ENCODE measurements at regions not wholly inside any gene's neighbourhood (a gene's known extent, or its start where the extent isn't known, plus 50 kb on each side); places are given as distances from the start of the nearest gene placed in this dataset.

GRCh38 chr4:29704059-29704458, 1016.1 kb upstream of the PCDH7 start:
- H3K36me3 ChIP-seq (ENCODE audit: insufficient read depth): no peaks in the 10 kb centered on the region
- no peaks in the 10 kb centered on the region for H4K20me1 ChIP-seq (ENCODE audit: insufficient read depth)
- no peak overlapping the region for H2AFZ ChIP-seq (ENCODE audit: low read depth)
- no peaks in the 10 kb centered on the region for H3K79me2 ChIP-seq (ENCODE audit: insufficient read depth, low read depth)
- no peaks in the 10 kb centered on the region for H3K27me3 ChIP-seq (ENCODE audit: insufficient read depth, low read depth)
- no peak overlapping the region for H3K27ac ChIP-seq
- no peak overlapping the region for H3K4me2 ChIP-seq
- no peaks in the 10 kb centered on the region for H3K4me1 ChIP-seq (ENCODE audit: low read depth, poor library complexity, severe bottlenecking)
- H3K9ac ChIP-seq: no peak overlapping the region
- H3K4me3 ChIP-seq (IDR thresholded peaks at IDR 0.05; ENCODE audit: insufficient read depth, low read depth, low read length): no peak overlapping the region
- TF ChIP-seq CTCF (conservative IDR thresholded peaks at IDR 0.05; ENCODE audit: low read depth, low read length): no peak

- Histone ChIP-seq H3K4me1 (ENCODE audit: low read depth, poor library complexity, severe bottlenecking) (no peaks in the 10 kb centered on the region), H3K9ac (no peak overlapping the region), H2AFZ (ENCODE audit: low read depth) (no peak overlapping the region), H3K36me3 (ENCODE audit: insufficient read depth) (no peaks in the 10 kb centered on the region), H4K20me1 (ENCODE audit: insufficient read depth) (no peaks in the 10 kb centered on the region), H3K4me2 (no peak overlapping the region), H3K27me3 (ENCODE audit: insufficient read depth, low read depth) (no peaks in the 10 kb centered on the region), H3K4me3 (IDR thresholded peaks at IDR 0.05; ENCODE audit: insufficient read depth, low read depth, low read length) (no peak overlapping the region), H3K79me2 (ENCODE audit: insufficient read depth, low read depth) (no peaks in the 10 kb centered on the region), H3K27ac (no peak overlapping the region)
- no peak for TF ChIP-seq CTCF (conservative IDR thresholded peaks at IDR 0.05; ENCODE audit: low read depth, low read length)
These were observed 1011.7 kb upstream of the PCDH7 start for GRCh38 chr4:29708473-29708872.

- H2AFZ ChIP-seq (ENCODE audit: low read depth): no peak overlapping the region
- H3K36me3 ChIP-seq (ENCODE audit: insufficient read depth): no peaks in the 10 kb centered on the region
- no peak overlapping the region for H3K27ac ChIP-seq
- no peaks in the 10 kb centered on the region for H4K20me1 ChIP-seq (ENCODE audit: insufficient read depth)
- no peak overlapping the region for H3K4me3 ChIP-seq (IDR thresholded peaks at IDR 0.05; ENCODE audit: insufficient read depth, low read depth, low read length)
- H3K79me2 ChIP-seq (ENCODE audit: insufficient read depth, low read depth): no peaks in the 10 kb centered on the region
- H3K27me3 ChIP-seq (ENCODE audit: insufficient read depth, low read depth): no peaks in the 10 kb centered on the region
- H3K4me2 ChIP-seq: no peak overlapping the region
- H3K4me1 ChIP-seq (ENCODE audit: low read depth, poor library complexity, severe bottlenecking): no peaks in the 10 kb centered on the region
- no peak overlapping the region for H3K9ac ChIP-seq
- no peak for TF ChIP-seq CTCF (conservative IDR thresholded peaks at IDR 0.05; ENCODE audit: low read depth, low read length)
These were observed 1009.6 kb upstream of the PCDH7 start for GRCh38 chr4:29710519-29710918.

GRCh38 chr4:29711226-29711625, 1008.9 kb upstream of the PCDH7 start:
- H3K27ac ChIP-seq: no peak overlapping the region

More at GRCh38 chr4:29711226-29711625, 1008.9 kb upstream of the PCDH7 start:
- Histone ChIP-seq H3K27me3 (ENCODE audit: insufficient read depth, low read depth) (no peaks in the 10 kb centered on the region), H3K4me2 (no peak overlapping the region), H3K4me1 (ENCODE audit: low read depth, poor library complexity, severe bottlenecking) (no peaks in the 10 kb centered on the region), H4K20me1 (ENCODE audit: insufficient read depth) (no peaks in the 10 kb centered on the region), H3K36me3 (ENCODE audit: insufficient read depth) (no peaks in the 10 kb centered on the region), H3K4me3 (IDR thresholded peaks at IDR 0.05; ENCODE audit: insufficient read depth, low read depth, low read length) (no peak overlapping the region), H3K79me2 (ENCODE audit: insufficient read depth, low read depth) (no peaks in the 10 kb centered on the region), H3K9ac (no peak overlapping the region), H2AFZ (ENCODE audit: low read depth) (no peak overlapping the region)
- no peak for TF ChIP-seq CTCF (conservative IDR thresholded peaks at IDR 0.05; ENCODE audit: low read depth, low read length)

Measured in KMS-11 (cell line).